Stimulated activated effector memory CD8-positive, alpha-beta T cell treated with anti-CD3 and anti-CD28 coated beads, Interleukin-12 subunit alpha, Interleukin-12 subunit beta, amount 100 ng/mL, for 72 hours (primary cell): ENCODE measurements at regions not wholly inside any gene's neighbourhood (a gene's known extent, or its start where the extent isn't known, plus 50 kb on each side); places are given as distances from the start of the nearest gene placed in this dataset.
"Not testable (repeated sequence)": the region's sequence is repeated elsewhere in the genome, so short reads cannot be mapped to it uniquely, and the experiment has no call there.

Experiments used
- ATAC-seq: fragments of 150-1000 bp; cut with Tn5 transposase; 2 replicates; pipeline ENCODE4 v1.10.0; 2021
- DNase-seq, 2 donors: peaks; one replicate each; pipeline ENCODE4 v3.0.0; 2021 to 2022; ENCODE audit warnings: low spot score in 2 of 2
- H3K27ac Mint-ChIP-seq: one replicate; pipeline ENCODE4 v1.8.0; 2022; ENCODE audit warnings: mild to moderate bottlenecking, mixed read lengths
- H3K36me3 Mint-ChIP-seq: one replicate; pipeline ENCODE4 v1.8.0; 2022; ENCODE audit warnings: mild to moderate bottlenecking, mixed read lengths
- H3K4me1 Mint-ChIP-seq: one replicate; pipeline ENCODE4 v1.8.0; 2022; ENCODE audit warnings: mixed read lengths
- H3K4me3 Mint-ChIP-seq: one replicate; pipeline ENCODE4 v1.8.0; 2022; ENCODE audit warnings: mild to moderate bottlenecking, mixed read lengths
- H3K9me3 Mint-ChIP-seq: one replicate; pipeline ENCODE4 v1.8.0; 2022; ENCODE audit warnings: mixed read lengths

GRCh38 chr7:112929421-112929820 lies 139.2 kb upstream of the TMEM168 start:
- Mint-ChIP-seq H3K4me3 (no peak overlapping the region), H3K9me3 (no peaks in the 10 kb centered on the region), H3K27ac (no peak overlapping the region), H3K36me3 (peaks cover 4% of the 10 kb centered on the region), H3K4me1 (peaks cover 23% of the 10 kb centered on the region)
- DNase-seq (no peak), ATAC-seq (no peak)

- H3K36me3 Mint-ChIP-seq, result no peaks in the 10 kb centered on the region
Observed at GRCh38 chr7:112926018-112926417, 135.8 kb upstream of the TMEM168 start.

GRCh38 chr7:112922546-112922945 lies 132.4 kb upstream of the TMEM168 start:
- not testable (repeated sequence) for H3K9me3 Mint-ChIP-seq, ATAC-seq, H3K27ac Mint-ChIP-seq, H3K4me1 Mint-ChIP-seq, H3K4me3 Mint-ChIP-seq, DNase-seq, H3K36me3 Mint-ChIP-seq

More at GRCh38 chr7:112926018-112926417, 135.8 kb upstream of the TMEM168 start:
- no peak for ATAC-seq
- DNase-seq, result no peak
- H3K4me3 Mint-ChIP-seq, result no peak overlapping the region
- no peak overlapping the region for H3K27ac Mint-ChIP-seq
- H3K9me3 Mint-ChIP-seq, result no peaks in the 10 kb centered on the region
- H3K4me1 Mint-ChIP-seq, result peaks cover 12% of the 10 kb centered on the region

GRCh38 chr7:112916431-112916830 lies 126.2 kb upstream of the TMEM168 start:
- H3K4me3 Mint-ChIP-seq, H3K9me3 Mint-ChIP-seq, DNase-seq, ATAC-seq, H3K27ac Mint-ChIP-seq: not testable (repeated sequence)
- Mint-ChIP-seq H3K4me1 (peaks cover 13% of the 10 kb centered on the region), H3K36me3 (peaks cover 27% of the 10 kb centered on the region)

GRCh38 chr7:112908086-112908485 lies 117.9 kb upstream of the TMEM168 start:
- Mint-ChIP-seq H3K4me3 (no peak overlapping the region), H3K36me3 (peaks cover 12% of the 10 kb centered on the region), H3K27ac (no peak overlapping the region), H3K4me1 (peaks cover 6% of the 10 kb centered on the region), H3K9me3 (peaks cover 9% of the 10 kb centered on the region)
- DNase-seq (no peak), ATAC-seq (no peak)

- no peak overlapping the region for H3K27ac Mint-ChIP-seq
- ATAC-seq, result no peak
- H3K4me3 Mint-ChIP-seq, result no peak overlapping the region
- peaks cover 12% of the 10 kb centered on the region for H3K36me3 Mint-ChIP-seq
- DNase-seq, result no peak
- peaks cover 9% of the 10 kb centered on the region for H3K9me3 Mint-ChIP-seq
- H3K4me1 Mint-ChIP-seq, result peaks cover 5% of the 10 kb centered on the region
Observed at GRCh38 chr7:112907658-112908057, 117.5 kb upstream of the TMEM168 start.

GRCh38 chr7:112905950-112906349 lies 115.8 kb upstream of the TMEM168 start:
- DNase-seq, result no peak
- Mint-ChIP-seq H3K9me3 (peaks cover 9% of the 10 kb centered on the region), H3K4me1 (peaks cover 5% of the 10 kb centered on the region), H3K4me3 (no peak overlapping the region), H3K36me3 (peaks cover 4% of the 10 kb centered on the region), H3K27ac (no peak overlapping the region)
- no peak for ATAC-seq

GRCh38 chr7:112905413-112905812 lies 115.2 kb upstream of the TMEM168 start:
- Mint-ChIP-seq H3K9me3 (peaks cover 9% of the 10 kb centered on the region), H3K27ac (no peak overlapping the region), H3K4me1 (peaks cover 5% of the 10 kb centered on the region), H3K4me3 (no peak overlapping the region), H3K36me3 (no peaks in the 10 kb centered on the region)
- DNase-seq (no peak), ATAC-seq (no peak)

- DNase-seq (peak in 1 of 2 donors; percentile 56), ATAC-seq (peak; percentile 71)
- Mint-ChIP-seq H3K9me3 (peaks cover 3% of the 10 kb centered on the region), H3K36me3 (peaks cover 16% of the 10 kb centered on the region), H3K4me1 (peaks cover 14% of the 10 kb centered on the region), H3K27ac (no peak overlapping the region), H3K4me3 (no peak overlapping the region)
Observed at GRCh38 chr7:112898432-112899290, 108.5 kb upstream of the TMEM168 start.

- Mint-ChIP-seq H3K9me3 (no peaks in the 10 kb centered on the region), H3K36me3 (peaks cover 17% of the 10 kb centered on the region), H3K27ac (no peak overlapping the region), H3K4me1 (peaks cover 9% of the 10 kb centered on the region), H3K4me3 (no peak overlapping the region)
- DNase-seq, result no peak
- peak; percentile 44 for ATAC-seq
Observed at GRCh38 chr7:112897839-112898431, 107.7 kb upstream of the TMEM168 start.

- DNase-seq (no peak), ATAC-seq (no peak)
- Mint-ChIP-seq H3K27ac (no peak overlapping the region), H3K4me3 (no peak overlapping the region), H3K9me3 (no peaks in the 10 kb centered on the region), H3K4me1 (peaks cover 15% of the 10 kb centered on the region), H3K36me3 (peaks cover 24% of the 10 kb centered on the region)
Observed at GRCh38 chr7:112896026-112896601, 105.9 kb upstream of the TMEM168 start.

GRCh38 chr7:112892263-112892662 lies 102.1 kb upstream of the TMEM168 start:
- H3K4me3 Mint-ChIP-seq, result no peak overlapping the region
- H3K4me1 Mint-ChIP-seq, result peaks cover 23% of the 10 kb centered on the region
- ATAC-seq (no peak), DNase-seq (no peak)
- peaks cover 24% of the 10 kb centered on the region for H3K36me3 Mint-ChIP-seq
- H3K27ac Mint-ChIP-seq, result peak overlapping the region; percentile 7
- H3K9me3 Mint-ChIP-seq, result no peaks in the 10 kb centered on the region

- Mint-ChIP-seq H3K9me3 (no peaks in the 10 kb centered on the region), H3K4me1 (peaks cover 20% of the 10 kb centered on the region), H3K27ac (peak overlapping the region; percentile 7), H3K4me3 (no peak overlapping the region), H3K36me3 (peaks cover 24% of the 10 kb centered on the region)
- ATAC-seq, result no peak
- no peak for DNase-seq
Observed at GRCh38 chr7:112891698-112892097, 101.5 kb upstream of the TMEM168 start.

- Mint-ChIP-seq H3K27ac (peak overlapping the region; percentile 17), H3K4me3 (no peak overlapping the region), H3K36me3 (peaks cover 18% of the 10 kb centered on the region), H3K9me3 (no peaks in the 10 kb centered on the region), H3K4me1 (peaks cover 28% of the 10 kb centered on the region)
- ATAC-seq (no peak), DNase-seq (no peak)
Observed at GRCh38 chr7:112889834-112890438, 99.7 kb upstream of the TMEM168 start.

- H3K4me3 Mint-ChIP-seq, result no peak overlapping the region
- peaks cover 14% of the 10 kb centered on the region for H3K36me3 Mint-ChIP-seq
- H3K9me3 Mint-ChIP-seq, result no peaks in the 10 kb centered on the region
Observed at GRCh38 chr7:112889268-112889667, 99.1 kb upstream of the TMEM168 start.

More at GRCh38 chr7:112889268-112889667, 99.1 kb upstream of the TMEM168 start:
- Mint-ChIP-seq H3K27ac (peak overlapping the region; percentile 17), H3K4me1 (peaks cover 30% of the 10 kb centered on the region)
- no peak for ATAC-seq
- no peak for DNase-seq
